Astrocyte (in vitro differentiated cells and primary cell): ENCODE measurements at regions not wholly inside any gene's neighbourhood (a gene's known extent, or its start where the extent isn't known, plus 50 kb on each side); places are given as distances from the start of the nearest gene placed in this dataset.

Experiments used
- DNase-seq: peaks from one replicate; pipeline ENCODE4 v3.0.0-alpha.2; 2010; ENCODE audit warnings: low read depth
- FAIRE-seq: peaks from 2 replicates; lab custom pipeline; 2011; peaks lifted over from hg19 to GRCh38; lab: Jason Lieb, UNC
- H2AFZ ChIP-seq: 2 replicates; pipeline ENCODE4 v1.6.0; 2012; ENCODE audit warnings: low read depth, low read length, inconsistent platforms
- H3K27ac ChIP-seq: 2 replicates; pipeline ENCODE4 v1.5.1; 2011; ENCODE audit warnings: low read depth, low read length, inconsistent platforms
- H3K27me3 ChIP-seq: 2 replicates; pipeline ENCODE4 v1.6.0; 2011; ENCODE audit warnings: low read length, inconsistent platforms; ENCODE audit not compliant: insufficient read depth
- H3K36me3 ChIP-seq: 2 replicates; pipeline ENCODE4 v1.5.1; 2011; ENCODE audit warnings: low read length, inconsistent platforms; ENCODE audit not compliant: insufficient read depth
- H3K4me1 ChIP-seq: 2 replicates; pipeline ENCODE4 v1.5.1; 2011; ENCODE audit warnings: low read length, inconsistent platforms; ENCODE audit not compliant: insufficient read depth
- H3K4me2 ChIP-seq: 2 replicates; pipeline ENCODE4 v1.6.0; 2012; ENCODE audit warnings: low read length, inconsistent platforms
- H3K4me3 ChIP-seq: 2 replicates; pipeline ENCODE4 v1.5.1; 2011; ENCODE audit warnings: low read depth, mild to moderate bottlenecking, low read length, inconsistent platforms; ENCODE audit not compliant: insufficient read depth
- H3K79me2 ChIP-seq: 2 replicates; pipeline ENCODE4 v1.6.0; 2012; ENCODE audit warnings: mild to moderate bottlenecking, low read length, inconsistent platforms; ENCODE audit not compliant: insufficient read depth
- H3K9ac ChIP-seq: 2 replicates; pipeline ENCODE4 v1.6.0; 2012; ENCODE audit warnings: mild to moderate bottlenecking, low read length, inconsistent platforms
- H3K9me3 ChIP-seq: 2 replicates; pipeline ENCODE4 v1.5.1; 2012; ENCODE audit warnings: low read depth, mild to moderate bottlenecking, low read length, inconsistent platforms; ENCODE audit not compliant: insufficient read depth
- H4K20me1 ChIP-seq: 2 replicates; pipeline ENCODE4 v1.6.0; 2012; ENCODE audit warnings: low read length, inconsistent platforms; ENCODE audit not compliant: insufficient read depth
- H3K27ac Mint-ChIP-seq: one replicate; pipeline ENCODE4 v1.8.0; 2021; ENCODE audit warnings: mild to moderate bottlenecking, mixed read lengths; ENCODE audit not compliant: unreplicated experiment
- H3K27me3 Mint-ChIP-seq: one replicate; pipeline ENCODE4 v1.8.0; 2021; ENCODE audit warnings: low read depth, mixed read lengths; ENCODE audit not compliant: unreplicated experiment
- H3K36me3 Mint-ChIP-seq: one replicate; pipeline ENCODE4 v1.8.0; 2021; ENCODE audit warnings: low read depth, mixed read lengths; ENCODE audit not compliant: unreplicated experiment
- H3K4me1 Mint-ChIP-seq: one replicate; pipeline ENCODE4 v1.8.0; 2021; ENCODE audit warnings: low read depth, mixed read lengths; ENCODE audit not compliant: unreplicated experiment
- H3K4me3 Mint-ChIP-seq: one replicate; pipeline ENCODE4 v1.8.0; 2021; ENCODE audit warnings: mild to moderate bottlenecking, moderate library complexity, mixed read lengths; ENCODE audit not compliant: unreplicated experiment
- H3K9me3 Mint-ChIP-seq: one replicate; pipeline ENCODE4 v1.8.0; 2021; ENCODE audit warnings: mild to moderate bottlenecking, mixed read lengths; ENCODE audit not compliant: unreplicated experiment
- CTCF ChIP-seq: IDR thresholded peaks from 2 replicates; pipeline ENCODE4 v1.5.1; 2011; ENCODE audit warnings: low read depth, mild to moderate bottlenecking, inconsistent platforms, low read length, moderate library complexity; ENCODE audit not compliant: insufficient read depth
- EZH2 ChIP-seq: IDR thresholded peaks from 2 replicates; pipeline ENCODE4 v1.6.1; 2012; ENCODE audit warnings: mild to moderate bottlenecking, low read length, inconsistent platforms; ENCODE audit not compliant: insufficient read depth

GRCh38 chr15:95857758-95858157 lies 472.7 kb upstream of the NR2F2 start:
- H3K79me2 ChIP-seq: no peaks in the 10 kb centered on the region
- peaks cover 5% of the 10 kb centered on the region for H3K4me1 ChIP-seq
- no peak overlapping the region for H3K27ac ChIP-seq
- no peaks in the 10 kb centered on the region for H4K20me1 ChIP-seq
- no peak overlapping the region for H3K9ac ChIP-seq
- no peaks in the 10 kb centered on the region for H3K9me3 ChIP-seq
- H3K4me3 Mint-ChIP-seq: no peak overlapping the region
- DNase-seq: no peak
- H3K27me3 Mint-ChIP-seq: no peaks in the 10 kb centered on the region
- no peak overlapping the region for H2AFZ ChIP-seq
- H3K4me2 ChIP-seq: peak overlapping the region; percentile 30
- H3K27ac Mint-ChIP-seq: no peak overlapping the region
- no peaks in the 10 kb centered on the region for H3K36me3 ChIP-seq
- no peaks in the 10 kb centered on the region for H3K27me3 ChIP-seq
- H3K9me3 Mint-ChIP-seq: no peaks in the 10 kb centered on the region
- H3K4me3 ChIP-seq: no peak overlapping the region
- no peak for FAIRE-seq
- H3K36me3 Mint-ChIP-seq: no peaks in the 10 kb centered on the region
- H3K4me1 Mint-ChIP-seq: peaks cover 9% of the 10 kb centered on the region
- TF ChIP-seq CTCF (no peak), EZH2 (no peak)

- no peak for TF ChIP-seq CTCF
- TF ChIP-seq EZH2: no peak
- no peaks in the 10 kb centered on the region for H3K9me3 Mint-ChIP-seq
- H3K4me3 Mint-ChIP-seq: no peak overlapping the region
- no peaks in the 10 kb centered on the region for H3K9me3 ChIP-seq
- no peaks in the 10 kb centered on the region for H3K36me3 ChIP-seq
- H3K9ac ChIP-seq: no peak overlapping the region
- H3K27me3 Mint-ChIP-seq: peaks cover 7% of the 10 kb centered on the region
- no peaks in the 10 kb centered on the region for H3K79me2 ChIP-seq
- no peaks in the 10 kb centered on the region for H3K36me3 Mint-ChIP-seq
- no peaks in the 10 kb centered on the region for H3K27me3 ChIP-seq
- no peak overlapping the region for H3K27ac ChIP-seq
- no peaks in the 10 kb centered on the region for H4K20me1 ChIP-seq
- H3K4me1 Mint-ChIP-seq: peaks cover 9% of the 10 kb centered on the region
- H3K4me1 ChIP-seq: peaks cover 5% of the 10 kb centered on the region
- H3K27ac Mint-ChIP-seq: no peak overlapping the region
- no peak overlapping the region for H3K4me3 ChIP-seq
- DNase-seq (no peak), FAIRE-seq (no peak)
- no peak overlapping the region for H3K4me2 ChIP-seq
- no peak overlapping the region for H2AFZ ChIP-seq
These were observed 470.1 kb upstream of the NR2F2 start for GRCh38 chr15:95860406-95860805.

GRCh38 chr15:95864467-95864886 lies 466.0 kb upstream of the NR2F2 start:
- Histone ChIP-seq H2AFZ (no peak overlapping the region), H3K4me2 (no peak overlapping the region), H3K4me3 (no peak overlapping the region), H4K20me1 (no peaks in the 10 kb centered on the region), H3K27ac (no peak overlapping the region), H3K9ac (no peak overlapping the region), H3K36me3 (no peaks in the 10 kb centered on the region), H3K79me2 (no peaks in the 10 kb centered on the region), H3K27me3 (no peaks in the 10 kb centered on the region), H3K4me1 (no peaks in the 10 kb centered on the region), H3K9me3 (no peaks in the 10 kb centered on the region)
- no peak for TF ChIP-seq CTCF
- no peak for TF ChIP-seq EZH2
- Mint-ChIP-seq H3K4me1 (no peaks in the 10 kb centered on the region), H3K27me3 (peaks cover 23% of the 10 kb centered on the region), H3K36me3 (no peaks in the 10 kb centered on the region), H3K4me3 (no peak overlapping the region), H3K27ac (no peak overlapping the region), H3K9me3 (no peaks in the 10 kb centered on the region)
- no peak for DNase-seq
- FAIRE-seq: no peak
